ENCODE measurements at regions not wholly inside any gene's neighbourhood (a gene's known extent, or its start where the extent isn't known, plus 50 kb on each side); places are given as distances from the start of the nearest gene placed in this dataset.
"Not testable (repeated sequence)": the region's sequence is repeated elsewhere in the genome, so short reads cannot be mapped to it uniquely, and the experiment has no call there.

DNA sequence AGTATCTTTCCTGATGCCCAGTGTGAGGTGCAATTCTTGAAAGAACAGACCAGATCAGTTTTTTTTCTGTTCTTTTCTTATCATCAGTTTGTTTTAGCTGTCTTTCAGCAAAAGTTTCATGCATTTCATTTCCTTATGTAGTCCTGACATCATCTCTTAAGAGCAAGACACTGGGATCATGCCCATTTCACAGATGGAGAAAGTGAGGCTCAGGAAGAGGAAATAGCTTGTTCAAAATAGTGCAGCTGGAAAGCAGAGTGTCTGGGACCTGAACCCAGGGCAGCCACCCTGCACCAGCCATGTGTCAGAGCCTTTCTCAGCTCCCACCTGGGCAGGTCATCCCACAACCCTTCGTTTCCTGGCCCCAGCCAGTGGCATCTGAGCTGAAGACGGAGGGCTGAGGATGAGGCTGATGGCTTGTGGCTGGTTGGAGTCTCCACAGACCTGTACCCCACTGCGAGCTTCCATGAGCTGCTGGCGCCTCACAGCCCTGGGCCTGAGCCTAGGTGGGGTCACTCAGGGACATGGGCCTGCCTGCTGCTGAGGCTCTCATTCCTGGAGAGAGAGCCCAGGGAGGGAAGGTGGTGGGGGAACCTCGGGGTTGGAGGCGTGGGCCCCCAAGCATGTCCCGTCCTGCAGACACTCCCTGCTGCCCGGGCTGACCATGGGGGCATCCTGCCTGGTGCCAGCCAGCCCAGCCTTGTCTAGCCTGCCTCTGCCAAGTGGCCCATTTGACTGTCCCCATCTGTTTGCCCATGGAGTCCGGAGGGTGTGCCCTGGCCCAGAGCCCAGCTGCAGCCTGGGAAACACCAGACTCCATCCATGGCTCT lies 61.8 kb downstream of the SMIM38 start:
- Histone ChIP-seq H3K4me2 (no peak overlapping the region), H3K27ac (no peak overlapping the region), H3K9me3 (replicated peaks in 1 of 11) (no peaks in the 10 kb centered on the region), H3K4me1 (peaks cover 0 to 8% (median 0%) of the 10 kb centered on the region in 10 experiments; a peak in 1 of 20 replicates), H4K20me1 (no peaks in the 10 kb centered on the region), H3K4me3 (no peak overlapping the region), H3K9ac (no peak overlapping the region), H3K27me3 (no peaks in the 10 kb centered on the region), H3K36me3 (no peaks in the 10 kb centered on the region)
- TF ChIP-seq Cebpa-rat (IDR thresholded peaks at IDR 0.05): no peak

GRCh38 chr11:69218271-69218682 lies 62.5 kb downstream of the SMIM38 start:
- Histone ChIP-seq H3K9ac (no peak overlapping the region), H4K20me1 (no peaks in the 10 kb centered on the region), H3K27me3 (no peaks in the 10 kb centered on the region), H3K27ac (no peak overlapping the region), H3K9me3 (replicated peaks in 1 of 11) (no peaks in the 10 kb centered on the region), H3K36me3 (no peaks in the 10 kb centered on the region), H3K4me2 (no peak overlapping the region), H3K4me3 (no peak overlapping the region), H3K4me1 (peaks cover 0 to 5% (median 0%) of the 10 kb centered on the region in 10 experiments; a peak in 1 of 20 replicates)
- no peak for TF ChIP-seq Cebpa-rat (IDR thresholded peaks at IDR 0.05)

- no peaks in the 10 kb centered on the region for H3K4me1 ChIP-seq
- no peaks in the 10 kb centered on the region for H3K27me3 ChIP-seq
- H4K20me1 ChIP-seq: no peaks in the 10 kb centered on the region
- no peak overlapping the region for H3K4me2 ChIP-seq
- H3K9me3 ChIP-seq (replicated peaks in 1 of 11): no peaks in the 10 kb centered on the region
- H3K36me3 ChIP-seq: no peaks in the 10 kb centered on the region
- H3K4me3 ChIP-seq: no peak overlapping the region
- no peak overlapping the region for H3K9ac ChIP-seq
- no peak for TF ChIP-seq Cebpa-rat (IDR thresholded peaks at IDR 0.05)
- H3K27ac ChIP-seq: no peak overlapping the region
Measured at GRCh38 chr11:69218946-69219720, 63.4 kb downstream of the SMIM38 start.

GRCh38 chr11:69219991-69220390 lies 64.3 kb downstream of the SMIM38 start:
- no peak for TF ChIP-seq Cebpa-rat (IDR thresholded peaks at IDR 0.05)
- Histone ChIP-seq H3K4me1 (no peaks in the 10 kb centered on the region), H3K36me3 (no peaks in the 10 kb centered on the region), H3K27me3 (no peaks in the 10 kb centered on the region), H3K4me2 (no peak overlapping the region), H4K20me1 (no peaks in the 10 kb centered on the region), H3K9ac (no peak overlapping the region), H3K9me3 (replicated peaks in 1 of 11) (no peaks in the 10 kb centered on the region), H3K27ac (no peak overlapping the region), H3K4me3 (no peak overlapping the region)

- Histone ChIP-seq H3K27ac (no peak overlapping the region), H3K36me3 (no peaks in the 10 kb centered on the region), H3K4me2 (no peak overlapping the region), H3K9ac (no peak overlapping the region), H4K20me1 (no peaks in the 10 kb centered on the region), H3K4me1 (no peaks in the 10 kb centered on the region), H3K9me3 (replicated peaks in 1 of 11) (peaks cover 0 to 2% (median 0%) of the 10 kb centered on the region in 11 experiments; a peak in 3 of 22 replicates), H3K4me3 (no peak overlapping the region), H3K27me3 (no peaks in the 10 kb centered on the region)
- no peak for TF ChIP-seq Cebpa-rat (IDR thresholded peaks at IDR 0.05)
Measured at GRCh38 chr11:69220561-69221051, 64.9 kb downstream of the SMIM38 start.

DNA sequence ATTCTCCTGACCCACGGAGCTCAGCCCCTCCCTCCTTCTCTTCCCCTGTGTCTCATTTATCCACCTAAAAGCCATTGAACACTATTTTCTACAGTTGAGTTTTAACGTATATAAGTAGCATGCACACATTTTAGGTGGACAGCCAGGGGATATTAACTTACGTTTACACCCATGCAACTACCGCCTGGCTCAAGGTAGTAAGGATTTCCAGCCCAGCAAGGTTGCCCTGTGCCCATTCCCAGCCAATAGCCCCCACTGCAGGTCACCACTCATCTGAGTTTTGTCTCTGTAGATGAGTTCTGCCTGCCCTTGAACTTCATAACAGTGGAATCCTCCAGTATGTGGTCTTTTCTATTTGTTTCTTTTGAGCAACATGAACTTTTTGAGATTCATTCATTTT lies 65.4 kb downstream of the SMIM38 start:
- Histone ChIP-seq H3K9ac (no peak overlapping the region), H3K4me2 (no peak overlapping the region), H3K27ac (no peak overlapping the region)

GRCh38 chr11:69221636-69222035 lies 65.9 kb downstream of the SMIM38 start:
- H3K36me3 ChIP-seq, H3K4me3 ChIP-seq, H3K9ac ChIP-seq, H3K27ac ChIP-seq, H4K20me1 ChIP-seq, H3K4me2 ChIP-seq, H3K4me1 ChIP-seq, H3K27me3 ChIP-seq: not testable (repeated sequence)
- peaks cover 0 to 12% (median 7%) of the 10 kb centered on the region in 11 experiments; a peak in 11 of 22 replicates for H3K9me3 ChIP-seq (replicated peaks in 1 of 11)

More for the DNA sequence above, 65.4 kb downstream of the SMIM38 start:
- no peaks in the 10 kb centered on the region for H3K4me1 ChIP-seq
- peaks cover 0 to 7% (median 1%) of the 10 kb centered on the region in 11 experiments; a peak in 6 of 22 replicates for H3K9me3 ChIP-seq (replicated peaks in 1 of 11)
- no peak overlapping the region for H3K4me3 ChIP-seq
- H3K27me3 ChIP-seq: no peaks in the 10 kb centered on the region
- H3K36me3 ChIP-seq: no peaks in the 10 kb centered on the region
- H4K20me1 ChIP-seq: no peaks in the 10 kb centered on the region
- no peak for TF ChIP-seq Cebpa-rat (IDR thresholded peaks at IDR 0.05)

GRCh38 chr11:69227271-69227670 lies 66.7 kb upstream of the MYEOV start:
- Histone ChIP-seq H3K9me3 (replicated peaks in 1 of 11) (peaks cover 8 to 29% (median 19%) of the 10 kb centered on the region in 11 experiments; a peak in 19 of 22 replicates), H3K36me3 (no peaks in the 10 kb centered on the region), H3K4me2 (no peak overlapping the region), H3K27ac (no peak overlapping the region), H4K20me1 (no peaks in the 10 kb centered on the region), H3K4me1 (peaks cover 0 to 7% (median 0%) of the 10 kb centered on the region in 10 experiments; a peak in 1 of 20 replicates), H3K27me3 (no peaks in the 10 kb centered on the region), H3K4me3 (no peak overlapping the region), H3K9ac (no peak overlapping the region)
- no peak for TF ChIP-seq Cebpa-rat (IDR thresholded peaks at IDR 0.05)

DNA sequence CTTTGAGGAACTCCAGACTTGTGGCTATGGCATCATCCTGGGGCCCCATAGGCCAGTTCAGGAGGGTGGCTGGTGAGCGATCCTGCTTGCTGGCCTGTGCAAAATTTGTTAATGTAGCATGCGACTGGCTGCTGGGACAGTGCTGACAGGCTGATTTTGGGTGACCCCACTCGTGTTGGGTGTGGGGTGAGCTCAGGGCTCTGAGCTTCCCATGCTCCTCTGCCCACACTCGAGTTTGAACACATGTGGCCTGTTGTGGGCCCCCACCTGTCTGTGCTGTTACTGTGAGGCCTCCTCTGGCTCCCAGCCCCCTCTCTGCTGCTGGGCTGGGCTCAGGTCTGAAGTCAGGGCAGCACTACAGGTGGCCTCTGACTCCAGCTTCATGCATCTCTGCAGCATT lies 64.4 kb upstream of the MYEOV start:
- Histone ChIP-seq H4K20me1 (no peaks in the 10 kb centered on the region), H3K4me3 (no peak overlapping the region), H3K27me3 (no peaks in the 10 kb centered on the region), H3K27ac (no peak overlapping the region), H3K4me2 (no peak overlapping the region), H3K9me3 (replicated peaks in 1 of 11) (peaks cover 8 to 29% (median 19%) of the 10 kb centered on the region in 11 experiments; a peak in 19 of 22 replicates), H3K36me3 (no peaks in the 10 kb centered on the region), H3K9ac (no peak overlapping the region), H3K4me1 (peaks cover 0 to 7% (median 0%) of the 10 kb centered on the region in 10 experiments; a peak in 1 of 20 replicates)
- TF ChIP-seq Cebpa-rat (IDR thresholded peaks at IDR 0.05): no peak

Data from BLaER1 treated with 17β-estradiol and CSF1 and Interleukin-3, amounts not matched to agents 10 nM and 100 nM (cell line).